DND-41 (cell line): ENCODE measurements at regions not wholly inside any gene's neighbourhood (a gene's known extent, or its start where the extent isn't known, plus 50 kb on each side); places are given as distances from the start of the nearest gene placed in this dataset.

Source experiments
- ATAC-seq: fragments of 200-7000 bp; cut with Tn5 transposase; 3 replicates; pipeline ENCODE4 v1.9.1; 2021; ENCODE audit warnings: low read depth; ENCODE audit not compliant: insufficient read depth
- DNase-seq: peaks from one replicate; pipeline ENCODE4 v3.0.0-alpha.2; 2020
- H2AFZ ChIP-seq: 2 replicates; pipeline ENCODE4 v1.6.0; 2012; ENCODE audit warnings: low read depth, low read length
- H3K27ac ChIP-seq: 2 replicates; pipeline ENCODE4 v1.5.1; 2012; ENCODE audit warnings: low read length, inconsistent platforms
- H3K27me3 ChIP-seq: fragments of 200-600 bp; sonication (generic); 2 replicates; pipeline ENCODE4 v1.6.0; 2012; ENCODE audit warnings: low read length, mild to moderate bottlenecking, inconsistent platforms; ENCODE audit not compliant: insufficient read depth, poor library complexity
- H3K36me3 ChIP-seq: 2 replicates; pipeline ENCODE4 v1.5.1; 2012; ENCODE audit warnings: low read length, inconsistent platforms; ENCODE audit not compliant: insufficient read depth
- H3K4me1 ChIP-seq: 2 replicates; pipeline ENCODE4 v1.5.1; 2012; ENCODE audit warnings: mild to moderate bottlenecking, low read length; ENCODE audit not compliant: insufficient read depth
- H3K4me2 ChIP-seq: 2 replicates; pipeline ENCODE4 v1.6.0; 2012; ENCODE audit warnings: mild to moderate bottlenecking, moderate library complexity, low read length, inconsistent platforms; ENCODE audit not compliant: insufficient read depth
- H3K4me3 ChIP-seq, 2 experiments: fragments of 200-600 bp in 1 of 2; shearing (Covaris generic) in 1 of 2; 2 replicates each; pipeline ENCODE4 v1.5.1; 2012 to 2016; ENCODE audit warnings: inconsistent platforms in 2 of 2, low read length in 2 of 2, mild to moderate bottlenecking in 2 of 2, low read depth in 1 of 2, moderate library complexity in 1 of 2
- H3K79me2 ChIP-seq: 2 replicates; pipeline ENCODE4 v1.6.0; 2012; ENCODE audit warnings: low read length, inconsistent platforms; ENCODE audit not compliant: insufficient read depth
- H3K9ac ChIP-seq: 2 replicates; pipeline ENCODE4 v1.6.0; 2012; ENCODE audit warnings: low read depth, mild to moderate bottlenecking, inconsistent platforms, low read length, moderate library complexity
- H3K9me3 ChIP-seq: 2 replicates; pipeline ENCODE4 v1.5.1; 2012; ENCODE audit warnings: low read length, moderate library complexity, mild to moderate bottlenecking, inconsistent platforms; ENCODE audit not compliant: insufficient read depth, severe bottlenecking
- H4K20me1 ChIP-seq: 2 replicates; pipeline ENCODE4 v1.6.0; 2012; ENCODE audit warnings: low read length; ENCODE audit not compliant: insufficient read depth
- EZH2 ChIP-seq: IDR thresholded peaks from 3 replicates; pipeline ENCODE4 v1.6.1; 2012; ENCODE audit warnings: borderline replicate concordance, low read depth, mild to moderate bottlenecking, moderate library complexity, low read length, inconsistent platforms; ENCODE audit not compliant: severe bottlenecking
- TF ChIP-seq, protein P1 (sequence below): IDR thresholded peaks from 2 replicates; pipeline ENCODE4 v1.5.1; 2012; ENCODE audit warnings: borderline replicate concordance, low read length, moderate library complexity, mild to moderate bottlenecking; ENCODE audit not compliant: poor library complexity, severe bottlenecking; ENCODE audit errors: extremely low read depth

DNA sequence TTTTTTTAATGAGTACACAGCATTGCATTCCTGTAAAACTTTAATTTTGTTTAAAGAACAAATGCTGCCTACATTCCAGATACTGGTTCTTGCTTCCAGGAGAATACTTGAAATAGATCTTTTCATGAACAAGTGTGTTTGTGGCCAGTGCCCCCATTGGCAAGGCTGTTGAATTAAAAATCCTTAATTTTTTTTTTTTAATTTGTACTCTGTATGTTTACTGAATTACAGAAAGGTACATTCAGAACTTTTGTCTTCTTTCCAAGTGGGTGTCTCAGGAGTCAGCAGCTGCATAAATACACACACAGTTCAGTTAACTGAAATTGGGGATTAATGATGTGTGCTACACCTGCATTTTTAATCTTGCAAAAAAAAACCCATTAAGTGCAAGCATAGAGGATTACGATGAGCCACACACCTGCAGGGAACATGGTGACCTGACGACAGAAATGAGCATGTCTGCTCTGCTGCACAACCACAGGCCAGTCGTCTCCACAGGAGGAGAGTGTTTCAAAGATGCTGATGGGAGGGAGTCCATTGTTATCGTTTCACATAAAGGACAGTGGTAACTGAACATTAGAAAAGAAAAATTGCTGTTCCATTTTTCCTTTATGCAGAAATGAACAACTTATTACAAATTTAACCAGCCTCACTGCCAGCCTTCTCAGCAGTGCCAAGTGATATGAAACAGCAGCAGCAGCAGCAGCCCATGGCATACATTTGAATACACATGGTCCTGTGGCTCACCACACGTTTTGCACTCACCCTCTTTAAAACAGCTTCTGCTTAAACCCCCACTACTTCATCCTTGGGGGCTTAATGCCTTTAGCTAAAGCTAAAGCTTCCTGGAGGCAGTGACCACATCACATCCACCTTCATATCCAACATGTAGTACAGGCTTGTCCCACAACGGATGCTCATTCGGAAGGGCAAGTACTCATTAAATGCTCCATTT is 72.3 kb upstream of the RFC3 start:
- no peak overlapping the region for H3K27ac ChIP-seq
- H3K27me3 ChIP-seq: no peaks in the 10 kb centered on the region
- no peak overlapping the region for H3K9ac ChIP-seq
- H2AFZ ChIP-seq: no peak overlapping the region
- TF ChIP-seq EZH2: no peak
- TF ChIP-seq, protein P1, sequence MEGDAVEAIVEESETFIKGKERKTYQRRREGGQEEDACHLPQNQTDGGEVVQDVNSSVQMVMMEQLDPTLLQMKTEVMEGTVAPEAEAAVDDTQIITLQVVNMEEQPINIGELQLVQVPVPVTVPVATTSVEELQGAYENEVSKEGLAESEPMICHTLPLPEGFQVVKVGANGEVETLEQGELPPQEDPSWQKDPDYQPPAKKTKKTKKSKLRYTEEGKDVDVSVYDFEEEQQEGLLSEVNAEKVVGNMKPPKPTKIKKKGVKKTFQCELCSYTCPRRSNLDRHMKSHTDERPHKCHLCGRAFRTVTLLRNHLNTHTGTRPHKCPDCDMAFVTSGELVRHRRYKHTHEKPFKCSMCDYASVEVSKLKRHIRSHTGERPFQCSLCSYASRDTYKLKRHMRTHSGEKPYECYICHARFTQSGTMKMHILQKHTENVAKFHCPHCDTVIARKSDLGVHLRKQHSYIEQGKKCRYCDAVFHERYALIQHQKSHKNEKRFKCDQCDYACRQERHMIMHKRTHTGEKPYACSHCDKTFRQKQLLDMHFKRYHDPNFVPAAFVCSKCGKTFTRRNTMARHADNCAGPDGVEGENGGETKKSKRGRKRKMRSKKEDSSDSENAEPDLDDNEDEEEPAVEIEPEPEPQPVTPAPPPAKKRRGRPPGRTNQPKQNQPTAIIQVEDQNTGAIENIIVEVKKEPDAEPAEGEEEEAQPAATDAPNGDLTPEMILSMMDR: no peak
- H3K4me1 ChIP-seq: no peaks in the 10 kb centered on the region
- no peaks in the 10 kb centered on the region for H3K36me3 ChIP-seq
- peak; percentile 42; the same call in 1 of the 3 replicates for ATAC-seq
- peaks cover 4% of the 10 kb centered on the region for H3K9me3 ChIP-seq
- no peak overlapping the region for H3K4me3 ChIP-seq
- H4K20me1 ChIP-seq: no peaks in the 10 kb centered on the region
- no peak overlapping the region for H3K4me2 ChIP-seq
- DNase-seq: no peak
- no peaks in the 10 kb centered on the region for H3K79me2 ChIP-seq

DNA sequence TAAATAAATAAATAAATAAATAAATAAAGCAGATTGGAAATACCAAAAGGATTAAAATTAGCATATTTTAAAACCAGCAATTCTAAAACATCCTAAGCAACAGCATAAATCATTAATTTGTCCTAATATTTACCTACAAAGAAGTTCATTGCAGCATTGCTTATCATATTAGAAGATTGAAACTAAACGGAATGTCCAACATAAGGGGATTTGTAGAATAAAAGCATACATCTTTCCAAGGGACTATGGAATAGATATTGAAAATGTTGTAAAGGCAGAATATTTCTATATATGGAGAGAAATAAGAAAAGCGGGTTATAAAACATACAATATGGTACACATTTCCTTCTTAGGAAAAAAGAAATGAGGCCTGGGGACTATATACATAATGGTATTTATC is 71.1 kb upstream of the RFC3 start:
- Histone ChIP-seq H3K9ac (no peak overlapping the region), H2AFZ (no peak overlapping the region), H3K4me3 (no peak overlapping the region), H3K27me3 (no peaks in the 10 kb centered on the region), H3K36me3 (no peaks in the 10 kb centered on the region), H3K79me2 (no peaks in the 10 kb centered on the region), H3K4me1 (no peaks in the 10 kb centered on the region), H3K4me2 (no peak overlapping the region), H3K9me3 (peaks cover 4% of the 10 kb centered on the region), H3K27ac (no peak overlapping the region), H4K20me1 (no peaks in the 10 kb centered on the region)
- ATAC-seq (no peak), DNase-seq (no peak)
- no peak for TF ChIP-seq EZH2
- TF ChIP-seq, protein P1: no peak

DNA sequence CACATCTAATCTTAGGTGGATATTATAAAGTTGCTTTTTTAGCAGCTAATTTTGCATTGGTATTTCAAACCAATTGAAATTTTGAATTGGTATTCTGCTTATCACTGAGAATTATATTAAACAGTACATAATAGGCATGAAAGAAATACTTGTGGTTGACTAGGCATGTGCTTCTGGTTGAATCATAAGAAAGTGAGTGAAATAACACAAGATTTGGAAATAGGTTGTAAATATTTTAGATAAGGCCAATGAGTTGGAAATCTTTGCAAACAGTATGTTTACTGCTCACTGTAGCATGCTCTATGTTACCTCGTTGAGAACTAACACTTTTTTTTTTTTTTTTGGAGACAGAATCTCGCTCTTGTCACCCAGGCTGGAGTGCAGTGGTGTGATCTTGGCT is 66.8 kb upstream of the RFC3 start:
- TF ChIP-seq, protein P1: no peak
- TF ChIP-seq EZH2: no peak
- no peaks in the 10 kb centered on the region for H3K4me1 ChIP-seq
- H3K36me3 ChIP-seq: no peaks in the 10 kb centered on the region
- no peak overlapping the region for H3K4me2 ChIP-seq
- H2AFZ ChIP-seq: no peak overlapping the region
- H3K79me2 ChIP-seq: no peaks in the 10 kb centered on the region
- no peaks in the 10 kb centered on the region for H3K27me3 ChIP-seq
- H3K27ac ChIP-seq: no peak overlapping the region
- H3K9ac ChIP-seq: no peak overlapping the region
- peaks cover 4% of the 10 kb centered on the region for H3K9me3 ChIP-seq
- ATAC-seq (no peak), DNase-seq (no peak)
- H4K20me1 ChIP-seq: no peaks in the 10 kb centered on the region
- no peak overlapping the region for H3K4me3 ChIP-seq
